Mucosa of rectum (tissue), 2 donors: ENCODE measurements at regions not wholly inside any gene's neighbourhood (a gene's known extent, or its start where the extent isn't known, plus 50 kb on each side); places are given as distances from the start of the nearest gene placed in this dataset.
"Not testable (repeated sequence)": the region's sequence is repeated elsewhere in the genome, so short reads cannot be mapped to it uniquely, and the experiment has no call there.

ENCODE experiments used
- H3K27ac ChIP-seq, 2 donors: one replicate each; pipeline ENCODE4 v1.7.0; 2013; ENCODE audit warnings: inconsistent platforms in 2 of 2, low read depth in 2 of 2, low read length in 2 of 2
- H3K27me3 ChIP-seq, 2 donors: one replicate each; pipeline ENCODE4 v1.7.0; 2013; ENCODE audit warnings: low read length in 2 of 2; ENCODE audit not compliant: control insufficient read depth in 2 of 2, insufficient read depth in 2 of 2
- H3K36me3 ChIP-seq, 2 donors: one replicate each; pipeline ENCODE4 v1.7.0; 2013; ENCODE audit warnings: low read length in 2 of 2; ENCODE audit not compliant: control insufficient read depth in 2 of 2, insufficient read depth in 2 of 2
- H3K4me1 ChIP-seq, 2 donors: one replicate each; pipeline ENCODE4 v1.7.0; 2013; ENCODE audit warnings: low read length in 2 of 2, mild to moderate bottlenecking in 1 of 2; ENCODE audit not compliant: control insufficient read depth in 2 of 2, insufficient read depth in 2 of 2
- H3K4me3 ChIP-seq, 2 donors: one replicate each; pipeline ENCODE4 v1.7.0; 2013; ENCODE audit warnings: low read length in 2 of 2
- H3K9ac ChIP-seq, 2 donors: one replicate each; pipeline ENCODE4 v1.7.0; 2013; ENCODE audit warnings: low read length in 2 of 2, low read depth in 1 of 2, mild to moderate bottlenecking in 1 of 2
- H3K9me3 ChIP-seq, 2 donors: one replicate each; pipeline ENCODE4 v1.7.0; 2013; ENCODE audit warnings: low read length in 2 of 2; ENCODE audit not compliant: control insufficient read depth in 2 of 2
- donor health status: healthy.
- donor health status: Normal muscosa, but diverticular disease.

- H3K4me1 ChIP-seq = no peaks in the 10 kb centered on the region
- H3K9ac ChIP-seq = no peak overlapping the region
- H3K27me3 ChIP-seq = no peaks in the 10 kb centered on the region
- no peak overlapping the region for H3K27ac ChIP-seq
- no peaks in the 10 kb centered on the region for H3K9me3 ChIP-seq
- H3K4me3 ChIP-seq = no peak overlapping the region
- H3K36me3 ChIP-seq = no peaks in the 10 kb centered on the region
Measured at GRCh38 chr13:103634066-103634465, 567.8 kb upstream of the SLC10A2 start.

GRCh38 chr13:103625194-103625593, 559.0 kb upstream of the SLC10A2 start:
- H3K4me3 ChIP-seq = no peak overlapping the region
- H3K4me1 ChIP-seq = no peaks in the 10 kb centered on the region
- no peak overlapping the region for H3K27ac ChIP-seq
- H3K9me3 ChIP-seq = no peaks in the 10 kb centered on the region
- H3K36me3 ChIP-seq = no peaks in the 10 kb centered on the region
- no peak overlapping the region for H3K9ac ChIP-seq
- no peaks in the 10 kb centered on the region for H3K27me3 ChIP-seq

DNA sequence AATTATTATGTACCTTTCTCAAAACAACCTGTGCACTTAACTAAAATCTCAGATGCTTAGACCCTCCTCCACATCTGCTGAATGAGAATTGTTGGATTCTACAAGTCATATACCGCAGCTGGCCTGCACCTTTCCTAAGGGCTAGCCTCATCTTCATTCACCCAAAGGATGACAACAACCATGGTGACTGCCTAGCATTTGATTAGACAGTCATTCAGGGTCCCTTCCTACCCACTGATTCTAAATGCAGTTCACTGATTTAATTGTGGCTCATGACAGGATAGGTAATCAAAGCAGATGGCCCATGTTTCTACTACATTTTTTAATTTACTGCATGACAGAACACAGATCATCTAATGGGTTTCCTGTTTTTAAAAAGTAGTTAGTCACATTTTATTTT, 551.9 kb upstream of the SLC10A2 start:
- Histone ChIP-seq H3K4me1 (no peaks in the 10 kb centered on the region), H3K36me3 (no peaks in the 10 kb centered on the region), H3K27me3 (no peaks in the 10 kb centered on the region), H3K27ac (no peak overlapping the region), H3K9ac (no peak overlapping the region), H3K4me3 (no peak overlapping the region), H3K9me3 (no peaks in the 10 kb centered on the region)

DNA sequence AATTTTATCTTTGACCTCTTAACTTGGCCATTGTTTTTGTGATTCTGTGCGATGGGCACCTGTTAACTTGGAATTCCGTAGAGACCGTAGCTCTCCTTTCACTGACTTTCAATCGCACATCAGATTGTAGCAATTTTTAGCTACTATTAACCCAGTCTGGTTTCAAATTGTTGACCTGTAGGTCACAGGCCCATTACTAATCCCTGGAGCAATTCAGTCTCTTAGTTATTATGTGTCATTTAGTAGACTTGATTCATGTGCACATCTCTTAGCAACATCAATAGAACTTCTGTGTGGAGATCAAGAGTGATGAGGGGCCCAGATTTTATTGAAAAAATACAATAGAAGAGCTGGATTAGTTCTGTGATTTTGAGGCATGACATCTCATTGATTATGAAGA, 549.6 kb upstream of the SLC10A2 start:
- H3K36me3 ChIP-seq = no peaks in the 10 kb centered on the region
- H3K4me1 ChIP-seq = no peaks in the 10 kb centered on the region
- no peak overlapping the region for H3K27ac ChIP-seq
- H3K9me3 ChIP-seq = no peaks in the 10 kb centered on the region
- no peak overlapping the region for H3K9ac ChIP-seq
- no peak overlapping the region for H3K4me3 ChIP-seq
- H3K27me3 ChIP-seq = no peaks in the 10 kb centered on the region

- H3K36me3 ChIP-seq = no peaks in the 10 kb centered on the region
- no peaks in the 10 kb centered on the region for H3K4me1 ChIP-seq
- no peaks in the 10 kb centered on the region for H3K27me3 ChIP-seq
- no peak overlapping the region for H3K9ac ChIP-seq
- no peak overlapping the region for H3K27ac ChIP-seq
- H3K4me3 ChIP-seq = no peak overlapping the region
- no peaks in the 10 kb centered on the region for H3K9me3 ChIP-seq
Measured at GRCh38 chr13:103614761-103615160, 548.5 kb upstream of the SLC10A2 start.

GRCh38 chr13:103607995-103608394, 541.8 kb upstream of the SLC10A2 start:
- H3K36me3 ChIP-seq = no peaks in the 10 kb centered on the region
- H3K9ac ChIP-seq = no peak overlapping the region
- H3K27me3 ChIP-seq = no peaks in the 10 kb centered on the region
- H3K9me3 ChIP-seq = no peaks in the 10 kb centered on the region
- H3K27ac ChIP-seq = no peak overlapping the region
- no peaks in the 10 kb centered on the region for H3K4me1 ChIP-seq
- H3K4me3 ChIP-seq = no peak overlapping the region

GRCh38 chr13:103605546-103606326, 539.5 kb upstream of the SLC10A2 start:
- H3K4me3 ChIP-seq = no peak overlapping the region
- H3K27ac ChIP-seq = no peak overlapping the region
- no peaks in the 10 kb centered on the region for H3K9me3 ChIP-seq
- no peak overlapping the region for H3K9ac ChIP-seq
- H3K27me3 ChIP-seq = no peaks in the 10 kb centered on the region
- no peaks in the 10 kb centered on the region for H3K36me3 ChIP-seq
- H3K4me1 ChIP-seq = no peaks in the 10 kb centered on the region

DNA sequence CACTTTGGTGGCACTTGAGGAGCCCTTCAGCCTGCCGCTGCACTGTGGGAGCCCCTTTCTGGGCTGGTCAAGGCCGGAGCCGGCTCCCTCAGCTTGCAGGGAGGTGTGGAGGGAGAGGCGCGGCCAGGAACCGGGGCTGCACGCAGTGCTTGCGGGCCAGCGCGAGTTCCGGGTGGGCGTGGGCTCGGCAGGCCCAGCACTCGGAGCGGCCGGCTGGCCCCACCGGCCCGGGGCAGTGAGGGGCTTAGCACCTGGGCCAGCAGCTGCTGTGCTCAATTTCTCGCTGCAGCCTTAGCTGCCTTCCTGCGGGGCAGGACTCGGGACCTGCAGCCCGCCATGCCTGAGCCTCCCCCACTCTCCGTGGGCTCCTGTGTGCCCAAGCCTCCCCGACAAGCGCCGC, 533.7 kb upstream of the SLC10A2 start:
- H3K9ac ChIP-seq, H3K4me1 ChIP-seq, H3K27me3 ChIP-seq, H3K4me3 ChIP-seq, H3K27ac ChIP-seq, H3K9me3 ChIP-seq, H3K36me3 ChIP-seq: not testable (repeated sequence)

DNA sequence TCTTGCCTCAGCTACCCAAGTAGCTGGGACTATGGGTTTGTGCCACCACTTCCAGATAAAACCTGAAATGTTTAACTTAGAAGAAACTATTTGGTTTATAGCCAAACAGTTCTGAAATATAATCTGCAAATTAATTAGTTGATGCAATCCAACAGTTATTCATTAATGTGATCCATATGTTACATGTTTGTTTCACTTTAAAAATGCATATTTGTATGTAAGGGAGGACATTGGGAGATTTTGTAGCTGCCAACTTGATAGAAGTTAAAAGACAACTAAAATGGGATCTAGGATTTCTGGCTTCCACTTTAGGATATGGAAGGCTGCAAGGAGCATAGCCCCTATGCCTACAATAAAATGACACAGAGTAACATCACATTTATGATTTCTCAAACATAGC, 532.5 kb upstream of the SLC10A2 start:
- Histone ChIP-seq H3K4me1 (no peaks in the 10 kb centered on the region), H3K27ac (no peak overlapping the region), H3K36me3 (no peaks in the 10 kb centered on the region), H3K9ac (no peak overlapping the region), H3K4me3 (no peak overlapping the region), H3K9me3 (no peaks in the 10 kb centered on the region), H3K27me3 (no peaks in the 10 kb centered on the region)

DNA sequence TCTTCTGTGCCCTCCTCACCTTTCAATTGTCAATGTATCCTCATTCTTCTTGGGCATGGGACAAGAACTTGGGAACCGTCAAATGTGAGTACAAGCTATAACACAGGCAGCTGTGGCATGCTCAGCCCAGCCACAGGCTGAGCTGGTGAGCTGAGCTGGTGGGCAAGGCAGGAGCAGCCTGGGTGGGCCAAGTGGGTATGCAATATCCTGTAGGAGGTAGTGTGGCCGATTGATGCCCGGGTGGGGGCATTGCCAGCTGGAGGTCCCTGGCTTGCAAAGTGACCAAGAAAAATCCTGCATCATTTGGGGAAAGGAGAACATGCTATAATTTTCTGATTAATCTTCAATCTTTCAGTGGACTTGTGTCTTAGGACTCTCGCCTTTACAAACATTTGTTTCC, 507.2 kb upstream of the SLC10A2 start:
- Histone ChIP-seq H3K4me1 (no peaks in the 10 kb centered on the region), H3K36me3 (no peaks in the 10 kb centered on the region), H3K4me3 (no peak overlapping the region), H3K9me3 (peaks cover 0 to 3% of the 10 kb centered on the region in 2 donors), H3K27me3 (no peaks in the 10 kb centered on the region), H3K27ac (no peak overlapping the region), H3K9ac (no peak overlapping the region)
